ENCODE measurements at regions not wholly inside any gene's neighbourhood (a gene's known extent, or its start where the extent isn't known, plus 50 kb on each side); places are given as distances from the start of the nearest gene placed in this dataset.

DNA sequence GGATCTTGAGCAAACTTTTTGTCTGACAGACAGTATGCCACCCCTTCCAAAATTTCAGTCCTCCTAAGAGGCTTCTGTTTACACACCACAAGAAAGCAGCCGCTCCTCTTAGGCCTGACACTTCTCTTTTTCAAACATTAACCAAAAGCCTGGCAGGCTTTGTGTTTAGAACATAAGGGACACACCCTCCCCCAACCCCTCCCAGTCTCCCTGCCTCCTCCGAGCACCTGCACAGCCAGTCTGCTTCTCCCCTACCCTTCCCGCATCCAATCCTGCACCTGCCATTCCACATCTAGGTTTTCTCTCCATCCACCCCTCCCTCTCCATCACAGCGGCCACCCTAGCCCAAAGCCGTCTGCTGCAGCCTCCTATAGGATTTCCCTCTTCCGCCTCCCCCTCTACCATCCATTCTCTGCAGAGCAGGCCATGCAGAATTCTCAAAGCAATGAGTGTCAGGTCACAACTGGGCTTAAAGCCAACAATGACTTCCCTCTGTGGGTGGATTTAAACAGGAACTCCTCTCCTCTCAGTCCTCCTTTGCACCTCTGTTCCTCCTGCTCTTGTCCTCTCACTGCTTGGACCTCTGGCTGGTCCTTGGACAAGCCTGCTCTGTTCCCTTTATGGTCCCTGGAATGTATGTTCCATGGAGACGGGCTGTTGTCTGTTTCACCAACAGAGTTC lies 478.2 kb downstream of the NPHP4 start:
- TF ChIP-seq, protein P1, sequence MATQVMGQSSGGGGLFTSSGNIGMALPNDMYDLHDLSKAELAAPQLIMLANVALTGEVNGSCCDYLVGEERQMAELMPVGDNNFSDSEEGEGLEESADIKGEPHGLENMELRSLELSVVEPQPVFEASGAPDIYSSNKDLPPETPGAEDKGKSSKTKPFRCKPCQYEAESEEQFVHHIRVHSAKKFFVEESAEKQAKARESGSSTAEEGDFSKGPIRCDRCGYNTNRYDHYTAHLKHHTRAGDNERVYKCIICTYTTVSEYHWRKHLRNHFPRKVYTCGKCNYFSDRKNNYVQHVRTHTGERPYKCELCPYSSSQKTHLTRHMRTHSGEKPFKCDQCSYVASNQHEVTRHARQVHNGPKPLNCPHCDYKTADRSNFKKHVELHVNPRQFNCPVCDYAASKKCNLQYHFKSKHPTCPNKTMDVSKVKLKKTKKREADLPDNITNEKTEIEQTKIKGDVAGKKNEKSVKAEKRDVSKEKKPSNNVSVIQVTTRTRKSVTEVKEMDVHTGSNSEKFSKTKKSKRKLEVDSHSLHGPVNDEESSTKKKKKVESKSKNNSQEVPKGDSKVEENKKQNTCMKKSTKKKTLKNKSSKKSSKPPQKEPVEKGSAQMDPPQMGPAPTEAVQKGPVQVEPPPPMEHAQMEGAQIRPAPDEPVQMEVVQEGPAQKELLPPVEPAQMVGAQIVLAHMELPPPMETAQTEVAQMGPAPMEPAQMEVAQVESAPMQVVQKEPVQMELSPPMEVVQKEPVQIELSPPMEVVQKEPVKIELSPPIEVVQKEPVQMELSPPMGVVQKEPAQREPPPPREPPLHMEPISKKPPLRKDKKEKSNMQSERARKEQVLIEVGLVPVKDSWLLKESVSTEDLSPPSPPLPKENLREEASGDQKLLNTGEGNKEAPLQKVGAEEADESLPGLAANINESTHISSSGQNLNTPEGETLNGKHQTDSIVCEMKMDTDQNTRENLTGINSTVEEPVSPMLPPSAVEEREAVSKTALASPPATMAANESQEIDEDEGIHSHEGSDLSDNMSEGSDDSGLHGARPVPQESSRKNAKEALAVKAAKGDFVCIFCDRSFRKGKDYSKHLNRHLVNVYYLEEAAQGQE (IDR thresholded peaks at IDR 0.05; ENCODE audit: insufficient read depth in 1 of 2, low read depth in 2 of 2, low read length in 2 of 2) = no peak
- TF ChIP-seq POLR2AphosphoS5 (IDR thresholded peaks at IDR 0.05; ENCODE audit: low read depth, low read length) = no peak
- TF ChIP-seq TAF1 (IDR thresholded peaks at IDR 0.05; ENCODE audit: borderline replicate concordance, insufficient read depth, low read length) = no peak
- TF ChIP-seq FOXP2 (optimal IDR thresholded peaks at IDR 0.05; ENCODE audit: borderline replicate concordance, extremely low read depth, extremely low read length, insufficient read depth) = no peak
- TF ChIP-seq SIN3A (IDR thresholded peaks at IDR 0.05; ENCODE audit: borderline replicate concordance, insufficient read depth, low read length) = no peak

DNA sequence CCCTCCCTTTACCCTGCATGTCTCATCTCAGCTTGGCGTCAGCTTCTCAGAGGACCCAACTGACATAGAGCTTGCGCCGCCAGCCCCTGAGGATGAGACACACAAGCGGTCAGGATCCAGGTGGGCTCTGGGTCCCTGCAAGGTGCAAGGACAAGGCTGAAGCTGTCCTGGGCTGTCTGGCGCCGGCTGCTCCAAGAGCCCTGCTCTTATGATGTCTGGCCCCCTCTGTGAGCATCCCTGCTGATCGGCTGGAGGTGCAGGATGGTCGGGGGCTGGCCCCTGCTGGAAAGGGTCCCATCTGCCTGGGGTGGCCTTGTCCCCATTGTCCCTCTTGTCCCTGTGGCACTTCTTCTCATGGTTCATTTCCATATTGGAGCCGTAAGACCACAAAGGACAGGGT lies 479.0 kb downstream of the NPHP4 start:
- TF ChIP-seq FOXP2 (optimal IDR thresholded peaks at IDR 0.05; ENCODE audit: borderline replicate concordance, extremely low read depth, extremely low read length, insufficient read depth) (no peak), TAF1 (IDR thresholded peaks at IDR 0.05; ENCODE audit: borderline replicate concordance, insufficient read depth, low read length) (no peak)
- TF ChIP-seq, protein P1 (IDR thresholded peaks at IDR 0.05; ENCODE audit: insufficient read depth in 1 of 2, low read depth in 2 of 2, low read length in 2 of 2) = no peak

DNA sequence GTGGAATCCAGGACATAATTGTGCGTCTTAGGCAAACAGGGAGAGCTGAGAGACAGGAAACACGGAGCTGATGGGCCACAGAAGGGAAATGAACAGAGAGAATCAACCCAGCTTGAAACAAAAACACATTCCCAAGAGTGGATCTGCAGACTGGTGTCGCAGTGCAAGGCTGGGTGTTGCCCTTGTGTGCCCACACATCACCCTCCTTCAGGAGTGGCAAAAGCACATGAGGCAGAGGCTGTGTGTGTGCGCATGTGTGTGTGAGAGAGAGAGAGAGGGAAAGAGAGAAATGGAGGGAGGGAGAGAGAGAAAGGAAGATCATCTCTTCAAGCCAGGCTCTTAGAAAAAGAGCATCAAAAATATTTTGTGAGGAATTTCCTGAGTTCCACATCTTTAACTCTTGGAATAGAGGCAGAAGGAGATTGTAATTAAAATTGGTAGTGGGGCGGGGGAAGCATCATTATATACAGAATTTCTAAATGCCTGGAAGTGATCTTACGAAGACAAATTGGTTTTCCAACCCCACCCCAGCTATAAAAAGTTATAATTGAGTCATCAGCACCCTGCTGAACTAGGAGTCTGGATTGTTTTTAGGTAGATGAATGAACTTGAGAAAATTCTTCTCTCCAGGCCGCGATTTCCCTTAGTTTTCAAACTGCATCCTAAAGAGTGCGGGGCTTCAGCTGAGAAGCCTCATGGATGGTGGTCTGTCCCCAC lies 480.7 kb downstream of the NPHP4 start:
- TF ChIP-seq SIN3A (IDR thresholded peaks at IDR 0.05; ENCODE audit: borderline replicate concordance, insufficient read depth, low read length) (no peak), TAF1 (IDR thresholded peaks at IDR 0.05; ENCODE audit: borderline replicate concordance, insufficient read depth, low read length) (no peak), POLR2AphosphoS5 (IDR thresholded peaks at IDR 0.05; ENCODE audit: low read depth, low read length) (no peak), FOXP2 (optimal IDR thresholded peaks at IDR 0.05; ENCODE audit: borderline replicate concordance, extremely low read depth, extremely low read length, insufficient read depth) (no peak)
- TF ChIP-seq, protein P1 (IDR thresholded peaks at IDR 0.05; ENCODE audit: insufficient read depth in 1 of 2, low read depth in 2 of 2, low read length in 2 of 2) = no peak

DNA sequence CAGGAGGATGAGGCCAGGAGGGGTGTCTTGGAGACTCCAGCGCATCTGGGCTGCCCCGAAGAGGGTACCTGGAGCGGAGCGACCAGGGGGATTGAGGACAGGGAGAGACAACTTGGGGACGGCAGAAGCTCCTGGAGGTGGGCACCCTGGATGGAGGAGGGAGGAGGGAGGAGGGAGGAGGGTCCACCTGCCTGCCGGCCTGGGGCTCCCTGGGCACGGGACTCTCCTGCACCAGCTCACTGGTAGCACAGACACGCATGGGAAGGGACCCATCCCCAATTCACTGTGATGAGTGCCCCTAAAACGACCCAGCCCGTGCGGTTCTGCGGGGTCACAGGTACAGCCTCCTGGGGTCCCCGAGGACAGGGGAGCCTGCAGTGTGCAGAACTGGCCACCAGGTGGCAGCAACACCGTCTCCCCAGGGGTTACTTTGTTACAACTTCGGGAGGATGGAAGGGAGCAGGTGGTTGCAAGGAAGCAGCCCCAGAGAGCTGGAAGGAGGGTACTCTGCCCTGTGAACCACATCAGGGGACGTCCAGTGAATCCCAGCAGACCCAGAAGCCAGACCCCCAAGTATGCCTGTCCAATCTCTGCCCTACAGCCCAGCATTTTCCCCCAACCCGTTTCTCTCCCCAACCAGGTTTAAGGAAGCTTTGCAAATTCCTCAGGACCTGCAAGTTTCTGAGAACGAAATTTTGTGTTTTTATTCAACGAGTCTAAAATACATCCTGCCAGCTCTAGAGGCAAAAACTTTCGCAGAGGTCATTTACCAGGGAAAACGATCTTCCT lies 482.4 kb downstream of the NPHP4 start:
- no peak for TF ChIP-seq FOXP2 (optimal IDR thresholded peaks at IDR 0.05; ENCODE audit: borderline replicate concordance, extremely low read depth, extremely low read length, insufficient read depth)
- TF ChIP-seq TAF1 (IDR thresholded peaks at IDR 0.05; ENCODE audit: borderline replicate concordance, insufficient read depth, low read length) = no peak
- TF ChIP-seq, protein P1 (IDR thresholded peaks at IDR 0.05; ENCODE audit: insufficient read depth in 1 of 2, low read depth in 2 of 2, low read length in 2 of 2) = no peak
- TF ChIP-seq POLR2AphosphoS5 (IDR thresholded peaks at IDR 0.05; ENCODE audit: low read depth, low read length) = no peak
- TF ChIP-seq SIN3A (IDR thresholded peaks at IDR 0.05; ENCODE audit: borderline replicate concordance, insufficient read depth, low read length) = no peak

All from PFSK-1 (cell line).